ENCODE measurements at regions not wholly inside any gene's neighbourhood (a gene's known extent, or its start where the extent isn't known, plus 50 kb on each side); places are given as distances from the start of the nearest gene placed in this dataset.

- TF ChIP-seq ZNF384 (IDR thresholded peaks at IDR 0.05), result no peak
- TF ChIP-seq FOXA1 (IDR thresholded peaks at IDR 0.05), result no peak
- TF ChIP-seq NFRKB (IDR thresholded peaks at IDR 0.05), result no peak
- no peak for TF ChIP-seq BHLHE40 (IDR thresholded peaks at IDR 0.05; ENCODE audit: borderline replicate concordance)
- ChIA-PET POLR2A (no interaction called here), CTCF (no interaction called here)
Observed at GRCh38 chr5:162360373-162360931, 292.9 kb downstream of the GABRG2 start.

GRCh38 chr5:162372256-162372655 lies 304.7 kb downstream of the GABRG2 start:
- CTCF ChIA-PET, result no interaction called here
- TF ChIP-seq FOXA1 (IDR thresholded peaks at IDR 0.05) (no peak), L3MBTL2 (conservative IDR thresholded peaks at IDR 0.05) (no peak), NFRKB (IDR thresholded peaks at IDR 0.05) (no peak), ELF4 (IDR thresholded peaks at IDR 0.05) (no peak), FOXK2 (IDR thresholded peaks at IDR 0.05) (no peak)
- TF ChIP-seq, protein P1, sequence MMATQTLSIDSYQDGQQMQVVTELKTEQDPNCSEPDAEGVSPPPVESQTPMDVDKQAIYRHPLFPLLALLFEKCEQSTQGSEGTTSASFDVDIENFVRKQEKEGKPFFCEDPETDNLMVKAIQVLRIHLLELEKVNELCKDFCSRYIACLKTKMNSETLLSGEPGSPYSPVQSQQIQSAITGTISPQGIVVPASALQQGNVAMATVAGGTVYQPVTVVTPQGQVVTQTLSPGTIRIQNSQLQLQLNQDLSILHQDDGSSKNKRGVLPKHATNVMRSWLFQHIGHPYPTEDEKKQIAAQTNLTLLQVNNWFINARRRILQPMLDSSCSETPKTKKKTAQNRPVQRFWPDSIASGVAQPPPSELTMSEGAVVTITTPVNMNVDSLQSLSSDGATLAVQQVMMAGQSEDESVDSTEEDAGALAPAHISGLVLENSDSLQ (IDR thresholded peaks at IDR 0.05), result no peak

More at GRCh38 chr5:162360373-162360931, 292.9 kb downstream of the GABRG2 start:
- DNase-seq (ENCODE audit: extremely low spot score), result no peak

GRCh38 chr5:162377895-162378294 lies 310.3 kb downstream of the GABRG2 start:
- POLR2A ChIA-PET, result no interaction called here
- CTCF ChIA-PET, result no interaction called here
- no peak for DNase-seq (ENCODE audit: extremely low spot score)
- TF ChIP-seq SUZ12 (IDR thresholded peaks at IDR 0.05) (no peak), ARNT (IDR thresholded peaks at IDR 0.05) (no peak), LEF1 (IDR thresholded peaks at IDR 0.05; ENCODE audit: borderline replicate concordance) (no peak), BHLHE40 (IDR thresholded peaks at IDR 0.05; ENCODE audit: borderline replicate concordance) (no peak), L3MBTL2 (conservative IDR thresholded peaks at IDR 0.05) (no peak), ZNF384 (IDR thresholded peaks at IDR 0.05) (no peak), ELF4 (IDR thresholded peaks at IDR 0.05) (no peak), FOXA1 (IDR thresholded peaks at IDR 0.05) (no peak), TARDBP (IDR thresholded peaks at IDR 0.05) (no peak), CTBP1 (IDR thresholded peaks at IDR 0.05; ENCODE audit: borderline replicate concordance) (no peak), FOXM1 (IDR thresholded peaks at IDR 0.05; ENCODE audit: borderline replicate concordance) (no peak), FOXK2 (IDR thresholded peaks at IDR 0.05) (no peak), NFRKB (IDR thresholded peaks at IDR 0.05) (no peak), SP1 (IDR thresholded peaks at IDR 0.05) (no peak), HDGF (IDR thresholded peaks at IDR 0.05; ENCODE audit: borderline replicate concordance) (no peak)
- TF ChIP-seq, protein P1 (IDR thresholded peaks at IDR 0.05), result no peak

More at GRCh38 chr5:162372256-162372655, 304.7 kb downstream of the GABRG2 start:
- POLR2A ChIA-PET, result no interaction called here
- DNase-seq (ENCODE audit: extremely low spot score), result no peak

GRCh38 chr5:162382839-162383238 lies 315.3 kb downstream of the GABRG2 start:
- POLR2A ChIA-PET, result no interaction called here
- CTCF ChIA-PET, result no interaction called here
- no peak for DNase-seq (ENCODE audit: extremely low spot score)
- no peak for TF ChIP-seq FOXK2 (IDR thresholded peaks at IDR 0.05)
- no peak for TF ChIP-seq ELF4 (IDR thresholded peaks at IDR 0.05)
- no peak for TF ChIP-seq ZNF384 (IDR thresholded peaks at IDR 0.05)
- no peak for TF ChIP-seq SUZ12 (IDR thresholded peaks at IDR 0.05)
- TF ChIP-seq, protein P1 (IDR thresholded peaks at IDR 0.05), result no peak
- no peak for TF ChIP-seq ARNT (IDR thresholded peaks at IDR 0.05)
- no peak for TF ChIP-seq CTBP1 (IDR thresholded peaks at IDR 0.05; ENCODE audit: borderline replicate concordance)
- no peak for TF ChIP-seq TARDBP (IDR thresholded peaks at IDR 0.05)
- no peak for TF ChIP-seq BHLHE40 (IDR thresholded peaks at IDR 0.05; ENCODE audit: borderline replicate concordance)
- no peak for TF ChIP-seq FOXM1 (IDR thresholded peaks at IDR 0.05; ENCODE audit: borderline replicate concordance)

- DNase-seq (ENCODE audit: extremely low spot score), result no peak
- CTCF ChIA-PET, result no interaction called here
- POLR2A ChIA-PET, result no interaction called here
- TF ChIP-seq CTBP1 (IDR thresholded peaks at IDR 0.05; ENCODE audit: borderline replicate concordance), result no peak
- no peak for TF ChIP-seq TARDBP (IDR thresholded peaks at IDR 0.05)
- TF ChIP-seq HDGF (IDR thresholded peaks at IDR 0.05; ENCODE audit: borderline replicate concordance), result no peak
- no peak for TF ChIP-seq NFRKB (IDR thresholded peaks at IDR 0.05)
- TF ChIP-seq L3MBTL2 (conservative IDR thresholded peaks at IDR 0.05), result no peak
- TF ChIP-seq SUZ12 (IDR thresholded peaks at IDR 0.05), result no peak
- no peak for TF ChIP-seq FOXK2 (IDR thresholded peaks at IDR 0.05)
- TF ChIP-seq SP1 (IDR thresholded peaks at IDR 0.05), result no peak
- TF ChIP-seq ELF4 (IDR thresholded peaks at IDR 0.05), result no peak
- TF ChIP-seq ARNT (IDR thresholded peaks at IDR 0.05), result no peak
- TF ChIP-seq FOXM1 (IDR thresholded peaks at IDR 0.05; ENCODE audit: borderline replicate concordance), result no peak
- TF ChIP-seq BHLHE40 (IDR thresholded peaks at IDR 0.05; ENCODE audit: borderline replicate concordance), result no peak
- TF ChIP-seq ZNF384 (IDR thresholded peaks at IDR 0.05), result no peak
- TF ChIP-seq FOXA1 (IDR thresholded peaks at IDR 0.05), result no peak
- TF ChIP-seq, protein P1 (IDR thresholded peaks at IDR 0.05), result no peak
- no peak for TF ChIP-seq LEF1 (IDR thresholded peaks at IDR 0.05; ENCODE audit: borderline replicate concordance)
Observed at GRCh38 chr5:162384225-162384624, 316.7 kb downstream of the GABRG2 start.

DNA sequence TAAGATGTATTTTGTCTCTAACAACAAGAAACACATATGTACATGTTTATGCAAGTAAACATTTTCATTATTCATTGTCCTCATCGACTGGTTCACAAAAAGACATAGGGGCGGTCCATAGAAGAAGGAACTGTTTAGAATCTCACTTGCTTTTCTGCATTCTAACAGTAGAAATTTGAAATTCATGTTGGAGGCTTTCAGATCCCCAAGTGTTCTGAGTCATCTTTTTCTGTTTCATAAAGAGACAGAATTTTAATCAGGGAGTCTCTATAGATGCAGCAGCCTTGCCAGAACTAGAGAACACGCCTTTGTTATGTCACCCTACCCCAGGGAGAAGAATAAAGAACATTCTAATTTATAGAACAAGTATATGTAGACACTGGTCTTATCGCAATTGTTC lies 324.3 kb downstream of the GABRG2 start:
- TF ChIP-seq ELF4 (IDR thresholded peaks at IDR 0.05), result no peak
- TF ChIP-seq TARDBP (IDR thresholded peaks at IDR 0.05), result no peak
- TF ChIP-seq, protein P1 (IDR thresholded peaks at IDR 0.05), result no peak
- TF ChIP-seq SUZ12 (IDR thresholded peaks at IDR 0.05), result no peak
- TF ChIP-seq FOXA1 (IDR thresholded peaks at IDR 0.05), result no peak
- no peak for TF ChIP-seq ZNF384 (IDR thresholded peaks at IDR 0.05)
- TF ChIP-seq CTBP1 (IDR thresholded peaks at IDR 0.05; ENCODE audit: borderline replicate concordance), result no peak
- no peak for TF ChIP-seq SP1 (IDR thresholded peaks at IDR 0.05)
- no peak for TF ChIP-seq BHLHE40 (IDR thresholded peaks at IDR 0.05; ENCODE audit: borderline replicate concordance)
- no peak for TF ChIP-seq L3MBTL2 (conservative IDR thresholded peaks at IDR 0.05)
- TF ChIP-seq LEF1 (IDR thresholded peaks at IDR 0.05; ENCODE audit: borderline replicate concordance), result no peak
- TF ChIP-seq HDGF (IDR thresholded peaks at IDR 0.05; ENCODE audit: borderline replicate concordance), result no peak
- no peak for TF ChIP-seq NFRKB (IDR thresholded peaks at IDR 0.05)
- no peak for TF ChIP-seq ARNT (IDR thresholded peaks at IDR 0.05)
- TF ChIP-seq FOXM1 (IDR thresholded peaks at IDR 0.05; ENCODE audit: borderline replicate concordance), result no peak
- no peak for TF ChIP-seq FOXK2 (IDR thresholded peaks at IDR 0.05)
- ChIA-PET CTCF (no interaction called here), POLR2A (no interaction called here)
- no peak for DNase-seq (ENCODE audit: extremely low spot score)

Data from HEK293T (cell line).